Lower leg skin (tissue), 3 donors: ENCODE measurements at regions not wholly inside any gene's neighbourhood (a gene's known extent, or its start where the extent isn't known, plus 50 kb on each side); places are given as distances from the start of the nearest gene placed in this dataset.

Experiments used
- POLR2A ChIP-seq, 2 donors: fragments of 450-650 bp; IDR thresholded peaks; one replicate each; pipeline ENCODE4 v1.6.1; 2016 to 2017; ENCODE audit warnings: antibody characterized with exemption in 2 of 2, mild to moderate bottlenecking in 1 of 2, moderate library complexity in 1 of 2
- TF ChIP-seq, protein P1 (sequence below), 3 donors: fragments of 450-650 bp; IDR thresholded peaks; one replicate each; pipeline ENCODE4 v1.5.1; 2016; ENCODE audit warnings: antibody characterized with exemption in 3 of 3, mild to moderate bottlenecking in 3 of 3, moderate library complexity in 2 of 3

DNA sequence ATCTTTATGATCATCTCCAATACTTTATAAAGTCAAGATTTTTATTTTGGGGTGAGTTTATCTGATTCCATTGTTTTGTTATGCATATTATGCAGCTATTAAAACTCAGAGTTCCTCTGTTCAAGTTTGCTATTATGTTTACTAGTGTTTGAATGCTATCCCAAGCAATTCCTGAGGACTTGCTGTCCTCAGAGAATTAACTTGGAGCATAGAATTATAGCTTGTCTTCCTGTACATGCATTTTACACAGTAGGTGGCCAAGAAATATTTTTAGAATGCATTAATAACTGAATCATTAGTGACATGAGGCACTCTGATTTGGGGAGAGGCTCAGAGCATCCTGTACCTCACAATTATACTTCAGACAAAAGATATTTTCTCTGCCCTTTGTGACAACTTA is 195.6 kb upstream of the MIR17HG start:
- TF ChIP-seq, protein P1, sequence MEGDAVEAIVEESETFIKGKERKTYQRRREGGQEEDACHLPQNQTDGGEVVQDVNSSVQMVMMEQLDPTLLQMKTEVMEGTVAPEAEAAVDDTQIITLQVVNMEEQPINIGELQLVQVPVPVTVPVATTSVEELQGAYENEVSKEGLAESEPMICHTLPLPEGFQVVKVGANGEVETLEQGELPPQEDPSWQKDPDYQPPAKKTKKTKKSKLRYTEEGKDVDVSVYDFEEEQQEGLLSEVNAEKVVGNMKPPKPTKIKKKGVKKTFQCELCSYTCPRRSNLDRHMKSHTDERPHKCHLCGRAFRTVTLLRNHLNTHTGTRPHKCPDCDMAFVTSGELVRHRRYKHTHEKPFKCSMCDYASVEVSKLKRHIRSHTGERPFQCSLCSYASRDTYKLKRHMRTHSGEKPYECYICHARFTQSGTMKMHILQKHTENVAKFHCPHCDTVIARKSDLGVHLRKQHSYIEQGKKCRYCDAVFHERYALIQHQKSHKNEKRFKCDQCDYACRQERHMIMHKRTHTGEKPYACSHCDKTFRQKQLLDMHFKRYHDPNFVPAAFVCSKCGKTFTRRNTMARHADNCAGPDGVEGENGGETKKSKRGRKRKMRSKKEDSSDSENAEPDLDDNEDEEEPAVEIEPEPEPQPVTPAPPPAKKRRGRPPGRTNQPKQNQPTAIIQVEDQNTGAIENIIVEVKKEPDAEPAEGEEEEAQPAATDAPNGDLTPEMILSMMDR (IDR thresholded peaks at IDR 0.05): no peak
- no peak for TF ChIP-seq POLR2A (IDR thresholded peaks at IDR 0.05)
